SJSA1 (cell line): ENCODE measurements at regions not wholly inside any gene's neighbourhood (a gene's known extent, or its start where the extent isn't known, plus 50 kb on each side); places are given as distances from the start of the nearest gene placed in this dataset.
"Not testable (repeated sequence)": the region's sequence is repeated elsewhere in the genome, so short reads cannot be mapped to it uniquely, and the experiment has no call there.

ENCODE experiments used
- DNase-seq, 2 experiments: peaks; one replicate each; pipeline ENCODE4 v3.0.0-alpha.2; 2015 to 2020; ENCODE audit warnings: low spot score in 2 of 2, low read depth in 1 of 2
- H3K27ac ChIP-seq: fragments of 250-450 bp; sonication (Bioruptor Pico); 2 replicates; pipeline ENCODE4 v1.5.1; 2020; ENCODE audit warnings: mild to moderate bottlenecking, moderate library complexity
- H3K27me3 ChIP-seq: fragments of 250-450 bp; sonication (Bioruptor Pico); replicated peaks from 2 replicates; pipeline ENCODE4 v1.5.1; 2020; ENCODE audit warnings: mild to moderate bottlenecking, moderate library complexity
- H3K36me3 ChIP-seq: fragments of 250-450 bp; sonication (Bioruptor Pico); 2 replicates; pipeline ENCODE4 v1.5.1; 2020; ENCODE audit warnings: mild to moderate bottlenecking
- H3K4me1 ChIP-seq: fragments of 250-450 bp; sonication (Bioruptor Pico); replicated peaks from 2 replicates; pipeline ENCODE4 v1.6.1; 2021; ENCODE audit warnings: mild to moderate bottlenecking
- H3K4me3 ChIP-seq: fragments of 250-450 bp; sonication (Bioruptor Pico); 2 replicates; pipeline ENCODE4 v1.5.1; 2020; ENCODE audit warnings: mild to moderate bottlenecking
- H3K9me3 ChIP-seq: fragments of 250-450 bp; sonication (Bioruptor Pico); replicated peaks from 2 replicates; pipeline ENCODE4 v1.5.1; 2020; ENCODE audit warnings: mild to moderate bottlenecking

DNA sequence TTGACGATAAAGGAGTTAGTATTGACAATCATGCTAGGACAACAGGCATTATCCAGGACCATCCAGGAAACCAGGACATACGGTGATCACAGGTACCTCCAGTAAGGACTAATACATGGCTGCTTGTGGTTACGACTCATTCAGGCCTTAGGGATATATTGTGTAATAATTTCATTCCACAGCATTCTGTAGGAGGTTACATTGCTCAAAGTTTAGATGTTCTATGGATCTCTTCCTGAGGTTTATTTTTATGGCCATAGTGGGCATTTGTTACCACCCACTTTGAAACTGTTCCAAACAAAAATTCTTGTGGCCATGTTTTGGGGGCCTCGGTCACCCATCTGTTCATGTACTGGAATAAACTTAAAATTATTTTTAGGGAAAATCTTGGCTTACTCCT is 431.6 kb downstream of the METTL4 start:
- no peaks in the 10 kb centered on the region for H3K36me3 ChIP-seq
- DNase-seq, result peak in 1 of 2 experiments; percentile 40
- H3K4me3 ChIP-seq, result no peak overlapping the region
- peaks cover 15% of the 10 kb centered on the region for H3K4me1 ChIP-seq
- H3K27me3 ChIP-seq, result no peaks in the 10 kb centered on the region
- H3K9me3 ChIP-seq, result no peaks in the 10 kb centered on the region
- H3K27ac ChIP-seq, result no peak overlapping the region

DNA sequence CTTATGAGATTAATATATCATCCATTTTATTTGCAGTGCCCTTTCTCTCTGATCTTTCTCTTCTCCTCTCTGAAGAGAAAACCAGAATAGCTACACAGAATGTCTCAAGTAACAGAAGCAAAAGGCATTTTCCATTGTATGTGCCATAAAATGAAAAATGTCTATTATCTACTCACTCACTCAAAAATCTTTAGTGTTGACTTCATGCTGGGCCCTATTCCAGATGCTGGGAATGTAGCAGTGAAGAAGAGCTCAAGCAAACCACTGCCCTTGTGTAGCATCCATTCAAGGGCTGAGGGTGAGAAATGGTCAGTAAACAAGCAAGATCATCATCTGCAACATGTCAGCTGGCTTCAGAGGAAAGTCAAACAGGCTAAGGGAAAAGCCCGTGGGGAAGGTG is 427.7 kb downstream of the METTL4 start:
- Histone ChIP-seq H3K9me3 (no peaks in the 10 kb centered on the region), H3K27ac (no peak overlapping the region), H3K27me3 (no peaks in the 10 kb centered on the region), H3K36me3 (no peaks in the 10 kb centered on the region), H3K4me3 (no peak overlapping the region), H3K4me1 (peaks cover 43% of the 10 kb centered on the region)
- no peak for DNase-seq

DNA sequence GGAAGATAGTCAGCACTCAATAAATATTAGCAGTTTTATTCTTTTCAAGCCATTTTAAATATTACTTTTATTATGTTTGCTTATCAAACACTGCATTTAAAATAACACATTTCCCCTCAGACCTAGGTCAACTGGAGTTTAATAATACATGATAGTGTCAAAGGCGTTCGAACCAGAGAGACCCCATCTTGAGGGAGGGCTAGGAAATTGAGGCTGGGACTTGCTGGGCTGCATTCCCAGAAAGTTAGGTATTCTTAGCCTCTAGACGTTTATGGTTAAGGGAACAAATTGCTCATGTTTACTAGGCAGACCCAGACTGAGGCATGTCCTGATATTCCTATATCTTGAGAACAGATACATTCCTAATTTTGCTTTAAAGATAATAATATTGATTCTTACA is 426.5 kb downstream of the METTL4 start:
- H3K9me3 ChIP-seq, result no peaks in the 10 kb centered on the region
- H3K4me3 ChIP-seq, result no peak overlapping the region
- no peak overlapping the region for H3K27ac ChIP-seq
- H3K4me1 ChIP-seq, result peaks cover 42% of the 10 kb centered on the region
- H3K27me3 ChIP-seq, result no peaks in the 10 kb centered on the region
- no peaks in the 10 kb centered on the region for H3K36me3 ChIP-seq
- no peak for DNase-seq

GRCh38 chr18:2146092-2146491 is 425.2 kb downstream of the METTL4 start:
- Histone ChIP-seq H3K27me3 (no peaks in the 10 kb centered on the region), H3K27ac (no peak overlapping the region), H3K4me1 (peaks cover 40% of the 10 kb centered on the region), H3K36me3 (no peaks in the 10 kb centered on the region), H3K4me3 (no peak overlapping the region), H3K9me3 (no peaks in the 10 kb centered on the region)
- DNase-seq, result no peak

- H3K4me1 ChIP-seq, result peaks cover 41% of the 10 kb centered on the region
- H3K9me3 ChIP-seq, result no peaks in the 10 kb centered on the region
- DNase-seq, result peak in 1 of 2 experiments; percentile 59
- no peak overlapping the region for H3K4me3 ChIP-seq
- no peaks in the 10 kb centered on the region for H3K36me3 ChIP-seq
- peak overlapping the region; percentile 46 for H3K27ac ChIP-seq
- no peaks in the 10 kb centered on the region for H3K27me3 ChIP-seq
Measured at GRCh38 chr18:2146754-2147153, 424.6 kb downstream of the METTL4 start.

GRCh38 chr18:2147476-2148230 is 423.7 kb downstream of the METTL4 start:
- Histone ChIP-seq H3K4me3 (no peak overlapping the region), H3K36me3 (no peaks in the 10 kb centered on the region), H3K9me3 (no peaks in the 10 kb centered on the region), H3K27me3 (no peaks in the 10 kb centered on the region), H3K27ac (peak overlapping the region; percentile 46), H3K4me1 (peaks cover 41% of the 10 kb centered on the region)
- peak; percentile 69 to 90 for DNase-seq

GRCh38 chr18:2148823-2149222 is 422.5 kb downstream of the METTL4 start:
- Histone ChIP-seq H3K36me3 (no peaks in the 10 kb centered on the region), H3K27ac (0 out of 2 replicates have a peak overlapping the region, but pooled peaks have one; percentile 46), H3K4me1 (peaks cover 41% of the 10 kb centered on the region), H3K4me3 (no peak overlapping the region), H3K9me3 (no peaks in the 10 kb centered on the region), H3K27me3 (no peaks in the 10 kb centered on the region)
- no peak for DNase-seq

DNA sequence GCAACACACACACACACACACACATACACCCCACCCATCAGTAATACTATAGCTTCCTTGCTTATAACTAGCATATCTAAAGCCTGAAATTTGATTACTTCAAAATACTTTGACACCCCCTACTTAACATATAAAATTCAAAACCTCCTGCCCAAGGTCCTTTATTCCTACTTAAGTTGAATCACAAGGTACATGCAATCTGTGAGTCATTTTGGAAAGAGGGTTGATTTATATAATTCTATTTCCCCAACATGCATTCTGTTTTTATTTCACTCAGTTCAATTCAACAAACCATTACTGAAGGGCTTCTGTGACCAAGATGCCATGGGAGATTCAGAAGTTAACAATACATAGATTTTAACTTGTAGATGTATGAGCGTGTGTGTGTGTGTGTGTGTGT is 420.7 kb downstream of the METTL4 start:
- H3K27ac ChIP-seq, result no peak overlapping the region
- H3K27me3 ChIP-seq, result no peaks in the 10 kb centered on the region
- H3K4me1 ChIP-seq, result peaks cover 41% of the 10 kb centered on the region
- no peaks in the 10 kb centered on the region for H3K36me3 ChIP-seq
- no peak overlapping the region for H3K4me3 ChIP-seq
- no peaks in the 10 kb centered on the region for H3K9me3 ChIP-seq
- no peak for DNase-seq

DNA sequence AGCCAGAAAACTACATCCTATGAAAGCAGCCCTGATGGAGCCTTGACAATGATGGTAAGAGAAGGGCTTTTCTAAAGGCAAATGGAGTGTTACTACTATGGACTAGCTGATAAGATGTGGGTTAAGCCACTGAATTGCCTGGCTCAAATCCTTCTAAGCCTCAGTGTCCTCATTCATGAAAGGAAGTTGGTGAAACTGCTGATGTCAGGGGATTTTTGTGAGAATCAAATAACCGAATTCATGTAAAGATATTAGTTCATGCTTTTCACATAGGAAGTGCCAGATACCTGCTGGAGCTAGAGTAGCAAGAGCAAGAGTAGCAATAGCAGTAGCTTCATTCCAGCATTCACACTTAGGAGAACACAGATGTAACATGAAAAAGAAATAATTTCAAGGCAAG is 417.0 kb downstream of the METTL4 start:
- Histone ChIP-seq H3K9me3 (no peaks in the 10 kb centered on the region), H3K27ac (no peak overlapping the region), H3K36me3 (no peaks in the 10 kb centered on the region), H3K4me1 (peaks cover 8% of the 10 kb centered on the region), H3K4me3 (no peak overlapping the region), H3K27me3 (no peaks in the 10 kb centered on the region)
- DNase-seq, result no peak

DNA sequence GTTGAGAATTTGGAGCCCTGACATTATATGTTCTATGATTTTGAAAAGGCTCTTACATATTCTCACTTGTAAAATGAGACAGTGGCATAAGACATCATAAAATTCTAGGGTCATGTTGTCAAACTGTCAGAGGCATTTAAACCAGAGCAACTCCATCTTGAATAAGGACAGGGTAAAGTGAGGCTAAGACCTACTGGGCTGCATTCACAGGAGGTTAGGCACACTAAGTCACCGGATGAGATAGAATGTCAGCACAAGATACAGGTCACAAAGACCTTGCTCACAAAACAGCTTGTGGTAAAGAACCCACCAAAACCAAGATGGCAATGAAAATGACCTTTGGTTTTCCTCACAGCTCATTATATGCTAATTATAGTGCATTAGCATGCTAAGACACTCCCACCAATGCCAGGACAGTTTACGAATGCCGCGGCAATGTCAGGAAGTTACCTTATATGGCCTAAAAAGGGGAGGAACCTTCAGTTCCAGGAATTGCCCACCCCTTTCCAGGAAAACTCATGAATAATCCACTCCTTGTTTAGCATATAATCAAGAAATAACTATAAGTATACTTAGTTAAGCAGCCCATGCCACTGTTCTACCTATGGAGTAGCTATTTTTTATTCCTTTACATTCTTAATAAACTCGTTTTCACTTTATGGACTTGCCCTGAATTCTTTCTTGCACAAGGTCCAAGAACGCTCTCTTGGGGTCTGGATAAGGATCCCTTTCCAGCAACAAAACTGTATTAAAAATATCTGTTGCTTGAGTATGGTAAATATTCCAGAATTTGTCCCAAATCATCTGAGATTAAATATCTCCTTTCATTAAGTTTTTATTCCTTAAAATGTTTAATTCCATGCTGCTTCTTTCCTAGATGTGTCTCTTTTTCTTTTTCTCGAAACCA is 406.4 kb downstream of the METTL4 start:
- no peaks in the 10 kb centered on the region for H3K9me3 ChIP-seq
- no peak for DNase-seq
- no peaks in the 10 kb centered on the region for H3K36me3 ChIP-seq
- H3K27me3 ChIP-seq, result no peaks in the 10 kb centered on the region
- H3K4me1 ChIP-seq, result peaks cover 41% of the 10 kb centered on the region
- H3K4me3 ChIP-seq, result no peak overlapping the region
- no peak overlapping the region for H3K27ac ChIP-seq

DNA sequence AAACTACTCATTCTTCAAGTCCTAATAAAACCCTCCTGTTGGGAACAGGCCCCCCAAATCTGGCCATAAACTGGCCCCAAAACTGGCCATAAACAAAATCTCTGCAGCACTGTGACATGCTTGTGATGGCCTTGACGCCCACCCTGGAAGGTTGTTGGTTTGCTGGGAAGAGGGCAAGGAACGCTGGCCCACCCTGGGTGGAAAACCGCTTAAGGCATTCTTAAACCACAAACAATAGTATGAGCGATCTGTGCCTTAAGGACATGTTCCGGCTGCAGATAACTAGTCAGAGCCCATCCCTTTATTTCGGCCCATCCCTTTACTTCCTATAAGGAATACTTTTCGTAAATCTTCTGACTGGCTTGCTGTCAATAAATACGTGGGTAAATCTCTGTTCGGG is 404.4 kb downstream of the METTL4 start:
- DNase-seq, result peak; percentile 87 to 88
- H3K4me3 ChIP-seq, H3K36me3 ChIP-seq, H3K27me3 ChIP-seq, H3K9me3 ChIP-seq: not testable (repeated sequence)
- peaks cover 50% of the 10 kb centered on the region for H3K4me1 ChIP-seq
- peak overlapping the region; percentile 83 for H3K27ac ChIP-seq

DNA sequence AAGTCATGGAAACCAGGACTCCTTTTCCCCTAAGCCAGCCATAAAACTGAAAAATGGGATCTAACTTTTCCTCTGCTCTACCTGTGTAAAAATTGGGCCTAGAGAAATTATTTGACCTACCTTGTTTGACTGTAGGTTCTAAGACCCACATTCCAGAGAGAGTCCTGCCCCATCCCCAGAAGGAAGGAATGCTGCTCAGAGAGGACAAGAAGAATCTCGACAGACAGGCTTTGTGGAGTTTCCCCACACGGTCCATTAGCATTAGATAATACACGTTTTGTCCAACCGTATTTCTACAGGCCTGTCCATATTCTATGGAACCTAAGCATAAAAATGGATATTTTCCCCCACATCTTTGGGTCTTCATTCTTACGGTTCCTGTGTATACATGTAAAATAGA is 403.3 kb downstream of the METTL4 start:
- no peak for DNase-seq
- Histone ChIP-seq H3K27ac (peak overlapping the region; percentile 83), H3K4me1 (peaks cover 50% of the 10 kb centered on the region), H3K4me3 (no peak overlapping the region), H3K9me3 (no peaks in the 10 kb centered on the region), H3K27me3 (no peaks in the 10 kb centered on the region), H3K36me3 (no peaks in the 10 kb centered on the region)

GRCh38 chr18:2169656-2170055 is 401.6 kb downstream of the METTL4 start:
- Histone ChIP-seq H3K27me3 (no peaks in the 10 kb centered on the region), H3K27ac (peak overlapping the region; percentile 83), H3K4me3 (no peak overlapping the region), H3K9me3 (no peaks in the 10 kb centered on the region), H3K4me1 (peaks cover 50% of the 10 kb centered on the region), H3K36me3 (no peaks in the 10 kb centered on the region)
- peak; percentile 71 to 88 for DNase-seq
